ENCODE measurements at regions not wholly inside any gene's neighbourhood (a gene's known extent, or its start where the extent isn't known, plus 50 kb on each side); places are given as distances from the start of the nearest gene placed in this dataset.

- Histone ChIP-seq H3K27me3 (ENCODE audit: insufficient read depth, low read length, poor library complexity, severe bottlenecking) (no peaks in the 10 kb centered on the region), H3K4me2 (ENCODE audit: low read depth, low read length, poor library complexity, severe bottlenecking) (no peak overlapping the region), H3K9me2 (replicated peaks; ENCODE audit: low read depth, low read length) (no peaks in the 10 kb centered on the region), H3K79me2 (ENCODE audit: insufficient read depth, low read length) (no peaks in the 10 kb centered on the region), H3K9me3 (ENCODE audit: insufficient read depth, low read depth, low read length) (no peaks in the 10 kb centered on the region), H3K4me1 (ENCODE audit: insufficient read depth, low read length, poor library complexity, severe bottlenecking) (no peaks in the 10 kb centered on the region), H3F3A (ENCODE audit: low read depth) (no peaks in the 10 kb centered on the region), H4K20me1 (ENCODE audit: insufficient read depth, low read length, poor library complexity, severe bottlenecking) (no peaks in the 10 kb centered on the region), H3K9ac (ENCODE audit: low read depth, low read length, poor library complexity, severe bottlenecking) (no peak overlapping the region), H3K4me3 (ENCODE audit: low read length, poor library complexity, severe bottlenecking) (no peak overlapping the region), H3K36me3 (ENCODE audit: insufficient read depth, low read length) (no peaks in the 10 kb centered on the region), H2AFZ (ENCODE audit: low read length) (no peak overlapping the region)
- no peak for TF ChIP-seq CTCF (conservative IDR thresholded peaks at IDR 0.05; ENCODE audit: low read length)
Measured at GRCh38 chr4:23212558-23212957, 519.8 kb downstream of the GBA3 start.

- Histone ChIP-seq H2AFZ (ENCODE audit: low read length) (no peak overlapping the region), H3K9me2 (replicated peaks; ENCODE audit: low read depth, low read length) (no peaks in the 10 kb centered on the region), H3K36me3 (ENCODE audit: insufficient read depth, low read length) (no peaks in the 10 kb centered on the region), H3K27me3 (ENCODE audit: insufficient read depth, low read length, poor library complexity, severe bottlenecking) (no peaks in the 10 kb centered on the region), H4K20me1 (ENCODE audit: insufficient read depth, low read length, poor library complexity, severe bottlenecking) (no peaks in the 10 kb centered on the region), H3K4me3 (ENCODE audit: low read length, poor library complexity, severe bottlenecking) (no peak overlapping the region), H3K9ac (ENCODE audit: low read depth, low read length, poor library complexity, severe bottlenecking) (no peak overlapping the region), H3K4me1 (ENCODE audit: insufficient read depth, low read length, poor library complexity, severe bottlenecking) (no peaks in the 10 kb centered on the region), H3F3A (ENCODE audit: low read depth) (no peaks in the 10 kb centered on the region), H3K79me2 (ENCODE audit: insufficient read depth, low read length) (no peaks in the 10 kb centered on the region), H3K4me2 (ENCODE audit: low read depth, low read length, poor library complexity, severe bottlenecking) (no peak overlapping the region), H3K9me3 (ENCODE audit: insufficient read depth, low read depth, low read length) (no peaks in the 10 kb centered on the region; the same call in 1 of the 2 replicates)
- no peak for TF ChIP-seq EZH2phosphoT487 (IDR thresholded peaks at IDR 0.05; ENCODE audit: borderline replicate concordance)
- no peak for TF ChIP-seq CTCF (conservative IDR thresholded peaks at IDR 0.05; ENCODE audit: low read length)
Measured at GRCh38 chr4:23207059-23207458, 514.3 kb downstream of the GBA3 start.

- Histone ChIP-seq H3K36me3 (ENCODE audit: insufficient read depth, low read length) (no peaks in the 10 kb centered on the region), H3K4me2 (ENCODE audit: low read depth, low read length, poor library complexity, severe bottlenecking) (no peak overlapping the region), H3F3A (ENCODE audit: low read depth) (no peaks in the 10 kb centered on the region), H3K79me2 (ENCODE audit: insufficient read depth, low read length) (no peaks in the 10 kb centered on the region), H3K27me3 (ENCODE audit: insufficient read depth, low read length, poor library complexity, severe bottlenecking) (no peaks in the 10 kb centered on the region), H3K9me3 (ENCODE audit: insufficient read depth, low read depth, low read length) (no peaks in the 10 kb centered on the region; the same call in 1 of the 2 replicates), H3K9ac (ENCODE audit: low read depth, low read length, poor library complexity, severe bottlenecking) (no peak overlapping the region), H3K4me3 (ENCODE audit: low read length, poor library complexity, severe bottlenecking) (no peak overlapping the region), H2AFZ (ENCODE audit: low read length) (no peak overlapping the region), H3K9me2 (replicated peaks; ENCODE audit: low read depth, low read length) (no peaks in the 10 kb centered on the region), H3K4me1 (ENCODE audit: insufficient read depth, low read length, poor library complexity, severe bottlenecking) (no peaks in the 10 kb centered on the region), H4K20me1 (ENCODE audit: insufficient read depth, low read length, poor library complexity, severe bottlenecking) (no peaks in the 10 kb centered on the region)
- TF ChIP-seq EZH2phosphoT487 (IDR thresholded peaks at IDR 0.05; ENCODE audit: borderline replicate concordance), result no peak
- no peak for TF ChIP-seq CTCF (conservative IDR thresholded peaks at IDR 0.05; ENCODE audit: low read length)
Measured at GRCh38 chr4:23202712-23203247, 510.0 kb downstream of the GBA3 start.
